Naive thymus-derived CD4-positive, alpha-beta T cell (primary cell): ENCODE measurements at regions not wholly inside any gene's neighbourhood (a gene's known extent, or its start where the extent isn't known, plus 50 kb on each side); places are given as distances from the start of the nearest gene placed in this dataset.
"Not testable (repeated sequence)": the region's sequence is repeated elsewhere in the genome, so short reads cannot be mapped to it uniquely, and the experiment has no call there.

Experiments used
- ATAC-seq: fragments of 150-1000 bp; cut with Tn5 transposase; 2 replicates; pipeline ENCODE4 v1.10.0; 2021; ENCODE audit warnings: mild to moderate bottlenecking, moderate library complexity
- CTCF ChIA-PET: fragments of 350-600 bp; sonication (Branson Sonifier 250); formaldehyde crosslinking; loops from one replicate; lab custom pipeline; 2021; ENCODE audit warnings: antibody characterized with exemption; lab: Charles Lee
- POLR2A ChIA-PET: fragments of 350-600 bp; sonication (Branson Sonifier 250); formaldehyde crosslinking; loops from one replicate; lab custom pipeline; 2021; ENCODE audit warnings: antibody characterized with exemption, inconsistent platforms; lab: Charles Lee
- DNase-seq, 9 donors: peaks; one replicate each; pipeline versions ENCODE4 v3.0.0 to v3.0.0-alpha.2; 2020 to 2022; ENCODE audit warnings: mixed read lengths in 1 of 9
- H3K27ac ChIP-seq: one replicate; pipeline ENCODE4 v1.7.0; 2013; ENCODE audit warnings: mild to moderate bottlenecking, low read depth, low read length, moderate library complexity
- H3K27me3 ChIP-seq, 2 donors: one replicate each; pipeline ENCODE4 v1.7.0; 2013; ENCODE audit warnings: low read length in 2 of 2, mild to moderate bottlenecking in 2 of 2, moderate library complexity in 2 of 2; ENCODE audit not compliant: control insufficient read depth in 2 of 2, insufficient read depth in 2 of 2
- H3K36me3 ChIP-seq, 3 experiments: 1 replicate in 2 of 3; 2 replicates in 1 of 3; pipeline ENCODE4 v1.7.0; 2013; ENCODE audit warnings: low read length in 3 of 3, mild to moderate bottlenecking in 3 of 3, moderate library complexity in 1 of 3; ENCODE audit not compliant: insufficient read depth in 3 of 3, control insufficient read depth in 2 of 3
- H3K4me1 ChIP-seq, 2 donors: one replicate each; pipeline ENCODE4 v1.7.0; 2013; ENCODE audit warnings: low read length in 2 of 2, mild to moderate bottlenecking in 2 of 2, moderate library complexity in 1 of 2; ENCODE audit not compliant: control insufficient read depth in 2 of 2, insufficient read depth in 2 of 2
- H3K4me3 ChIP-seq: 2 replicates; pipeline ENCODE4 v1.7.0; 2013; ENCODE audit warnings: mild to moderate bottlenecking, low read length
- H3K9me3 ChIP-seq, 3 experiments: 1 replicate in 2 of 3; 2 replicates in 1 of 3; pipeline ENCODE4 v1.7.0; 2013; ENCODE audit warnings: low read length in 3 of 3; ENCODE audit not compliant: control insufficient read depth in 2 of 3
- H3K27ac Mint-ChIP-seq, 9 donors: one replicate each; pipeline ENCODE4 v1.8.0; 2020 to 2022; ENCODE audit warnings: mixed read lengths in 9 of 9, mild to moderate bottlenecking in 8 of 9, moderate library complexity in 5 of 9, inconsistent platforms in 2 of 9
- H3K27me3 Mint-ChIP-seq, 5 donors: one replicate each; pipeline ENCODE4 v1.8.0; 2021 to 2022; ENCODE audit warnings: mixed read lengths in 5 of 5, mild to moderate bottlenecking in 1 of 5
- H3K36me3 Mint-ChIP-seq, 5 donors: one replicate each; pipeline ENCODE4 v1.8.0; 2020 to 2022; ENCODE audit warnings: mixed read lengths in 5 of 5, mild to moderate bottlenecking in 3 of 5, inconsistent platforms in 1 of 5
- H3K4me1 Mint-ChIP-seq, 7 donors: one replicate each; pipeline ENCODE4 v1.8.0; 2020 to 2022; ENCODE audit warnings: mixed read lengths in 7 of 7, mild to moderate bottlenecking in 3 of 7, inconsistent platforms in 1 of 7
- H3K4me3 Mint-ChIP-seq, 10 donors: one replicate each; pipeline ENCODE4 v1.8.0; 2020 to 2022; ENCODE audit warnings: mild to moderate bottlenecking in 10 of 10, mixed read lengths in 10 of 10, moderate library complexity in 6 of 10, inconsistent platforms in 2 of 10
- H3K9me3 Mint-ChIP-seq, 11 donors: one replicate each; pipeline ENCODE4 v1.8.0; 2020 to 2022; ENCODE audit warnings: mixed read lengths in 11 of 11, mild to moderate bottlenecking in 4 of 11, inconsistent platforms in 1 of 11, moderate library complexity in 1 of 11
- intact Hi-C, 2 donors: fragments of 100-400 bp; cut with micrococcal nuclease; formaldehyde crosslinking; loops; one replicate each; pipeline ENCODE4 v1.15.1; 2023

GRCh38 chr17:62137013-62137733 lies 72.1 kb upstream of the MED13 start:
- peak overlapping the region in 5 of 10 donors; percentile 31 to 74 (median 46) for H3K4me3 Mint-ChIP-seq
- H3K4me3 ChIP-seq, H3K36me3 ChIP-seq, H3K27me3 ChIP-seq, H3K36me3 Mint-ChIP-seq, H3K27ac ChIP-seq, H3K4me1 ChIP-seq, ATAC-seq, POLR2A ChIA-PET, CTCF ChIA-PET, intact Hi-C loops, H3K9me3 ChIP-seq, DNase-seq, H3K27ac Mint-ChIP-seq, H3K9me3 Mint-ChIP-seq: not testable (repeated sequence)
- peaks cover 0 to 17% (median 4%) of the 10 kb centered on the region in 7 donors for H3K4me1 Mint-ChIP-seq
- peaks cover 21 to 43% (median 37%) of the 10 kb centered on the region in 5 donors for H3K27me3 Mint-ChIP-seq

- intact Hi-C loops = no loop called here
- peaks cover 0 to 16% (median 4%) of the 10 kb centered on the region in 7 donors for H3K4me1 Mint-ChIP-seq
- no peaks in the 10 kb centered on the region for H3K27me3 ChIP-seq
- H3K4me3 Mint-ChIP-seq = no peak overlapping the region
- H3K9me3 ChIP-seq = no peaks in the 10 kb centered on the region
- no peak overlapping the region for H3K27ac ChIP-seq
- CTCF ChIA-PET = no interaction called here
- H3K27ac Mint-ChIP-seq = no peak overlapping the region
- no peaks in the 10 kb centered on the region for H3K4me1 ChIP-seq
- peaks cover 21 to 36% (median 32%) of the 10 kb centered on the region in 5 donors for H3K27me3 Mint-ChIP-seq
- H3K36me3 Mint-ChIP-seq = peaks cover 0 to 3% (median 0%) of the 10 kb centered on the region in 5 donors
- H3K36me3 ChIP-seq = no peaks in the 10 kb centered on the region
- peaks cover 0 to 3% (median 0%) of the 10 kb centered on the region in 11 donors for H3K9me3 Mint-ChIP-seq
- POLR2A ChIA-PET = no interaction called here
- ATAC-seq (no peak), DNase-seq (no peak)
- H3K4me3 ChIP-seq = no peak overlapping the region
Measured at GRCh38 chr17:62135742-62136141, 70.7 kb upstream of the MED13 start.

- H3K4me3 Mint-ChIP-seq, H3K36me3 ChIP-seq, DNase-seq, H3K27me3 ChIP-seq, H3K27ac Mint-ChIP-seq, CTCF ChIA-PET, H3K4me1 ChIP-seq, H3K27ac ChIP-seq, H3K9me3 Mint-ChIP-seq, intact Hi-C loops, POLR2A ChIA-PET, H3K36me3 Mint-ChIP-seq, ATAC-seq, H3K9me3 ChIP-seq, H3K4me3 ChIP-seq: not testable (repeated sequence)
- peaks cover 21 to 32% (median 26%) of the 10 kb centered on the region in 5 donors for H3K27me3 Mint-ChIP-seq
- peaks cover 0 to 12% (median 0%) of the 10 kb centered on the region in 7 donors for H3K4me1 Mint-ChIP-seq
Measured at GRCh38 chr17:62135096-62135495, 70.0 kb upstream of the MED13 start.

- CTCF ChIA-PET = no interaction called here
Measured at GRCh38 chr17:62134397-62134796, 69.3 kb upstream of the MED13 start.

GRCh38 chr17:62131271-62131670 lies 66.2 kb upstream of the MED13 start:
- POLR2A ChIA-PET, H3K4me1 ChIP-seq, H3K4me1 Mint-ChIP-seq, DNase-seq, H3K27ac Mint-ChIP-seq, intact Hi-C loops, H3K9me3 ChIP-seq, H3K4me3 ChIP-seq, H3K9me3 Mint-ChIP-seq, ATAC-seq, H3K27ac ChIP-seq, H3K4me3 Mint-ChIP-seq, CTCF ChIA-PET, H3K36me3 Mint-ChIP-seq, H3K27me3 ChIP-seq, H3K36me3 ChIP-seq: not testable (repeated sequence)
- peaks cover 14 to 24% (median 16%) of the 10 kb centered on the region in 5 donors for H3K27me3 Mint-ChIP-seq

More at GRCh38 chr17:62134397-62134796, 69.3 kb upstream of the MED13 start:
- Mint-ChIP-seq H3K27ac (no peak overlapping the region), H3K27me3 (peaks cover 21 to 29% (median 25%) of the 10 kb centered on the region in 5 donors), H3K9me3 (no peaks in the 10 kb centered on the region), H3K4me1 (peaks cover 0 to 10% (median 0%) of the 10 kb centered on the region in 7 donors), H3K36me3 (no peaks in the 10 kb centered on the region), H3K4me3 (no peak overlapping the region)
- ATAC-seq (no peak), DNase-seq (no peak)
- H3K27me3 ChIP-seq = no peaks in the 10 kb centered on the region
- intact Hi-C loops = no loop called here
- no peak overlapping the region for H3K4me3 ChIP-seq
- POLR2A ChIA-PET = no interaction called here
- no peaks in the 10 kb centered on the region for H3K9me3 ChIP-seq
- H3K36me3 ChIP-seq = no peaks in the 10 kb centered on the region
- no peak overlapping the region for H3K27ac ChIP-seq
- no peaks in the 10 kb centered on the region for H3K4me1 ChIP-seq

GRCh38 chr17:62130739-62131138 lies 65.7 kb upstream of the MED13 start:
- Mint-ChIP-seq H3K9me3 (no peaks in the 10 kb centered on the region), H3K4me1 (peaks cover 0 to 5% (median 3%) of the 10 kb centered on the region in 7 donors), H3K27me3 (peaks cover 11 to 19% (median 13%) of the 10 kb centered on the region in 5 donors), H3K27ac (no peak overlapping the region), H3K36me3 (peaks cover 0 to 3% (median 0%) of the 10 kb centered on the region in 5 donors), H3K4me3 (no peak overlapping the region)
- Histone ChIP-seq H3K36me3 (no peaks in the 10 kb centered on the region), H3K4me1 (no peaks in the 10 kb centered on the region), H3K4me3 (no peak overlapping the region), H3K9me3 (no peaks in the 10 kb centered on the region), H3K27ac (no peak overlapping the region), H3K27me3 (no peaks in the 10 kb centered on the region)
- intact Hi-C loops = no loop called here
- CTCF ChIA-PET = no interaction called here
- no peak for DNase-seq
- POLR2A ChIA-PET = no interaction called here
- ATAC-seq = no peak

- Histone ChIP-seq H3K9me3 (no peaks in the 10 kb centered on the region), H3K27me3 (no peaks in the 10 kb centered on the region), H3K36me3 (no peaks in the 10 kb centered on the region), H3K4me3 (no peak overlapping the region), H3K4me1 (no peaks in the 10 kb centered on the region), H3K27ac (no peak overlapping the region)
- intact Hi-C loops = no loop called here
- Mint-ChIP-seq H3K4me1 (peaks cover 3 to 6% (median 4%) of the 10 kb centered on the region in 7 donors), H3K27ac (no peak overlapping the region), H3K36me3 (peaks cover 0 to 3% (median 0%) of the 10 kb centered on the region in 5 donors), H3K4me3 (no peak overlapping the region), H3K9me3 (no peaks in the 10 kb centered on the region), H3K27me3 (peaks cover 22 to 29% (median 25%) of the 10 kb centered on the region in 5 donors)
- no peak for ATAC-seq
- ChIA-PET POLR2A (no interaction called here), CTCF (no interaction called here)
- no peak for DNase-seq
Measured at GRCh38 chr17:62126292-62126691, 61.2 kb upstream of the MED13 start.
